22Rv1 (cell line): ENCODE measurements at regions not wholly inside any gene's neighbourhood (a gene's known extent, or its start where the extent isn't known, plus 50 kb on each side); places are given as distances from the start of the nearest gene placed in this dataset.

ENCODE experiments used
- CTCF ChIP-seq: fragments of 450-650 bp; IDR thresholded peaks from 2 replicates; pipeline ENCODE4 v1.5.1; 2017; ENCODE audit warnings: mild to moderate bottlenecking
- ZFX ChIP-seq: fragments of 450-650 bp; IDR thresholded peaks from 2 replicates; pipeline ENCODE4 v1.6.1; 2017; ENCODE audit warnings: antibody characterized with exemption, borderline replicate concordance

GRCh38 chr7:115637128-115637527 is 393.4 kb downstream of the TFEC start:
- TF ChIP-seq CTCF, result no peak
- no peak for TF ChIP-seq ZFX
